Stimulated activated naive CD8-positive, alpha-beta T cell treated with anti-CD3 and anti-CD28 coated beads, Interleukin-15, Interleukin-2, amounts not matched to agents 100 ng/mL and 50 ng/mL, for 24 hours (primary cell): ENCODE measurements at regions not wholly inside any gene's neighbourhood (a gene's known extent, or its start where the extent isn't known, plus 50 kb on each side); places are given as distances from the start of the nearest gene placed in this dataset.

Source experiments
- H3K27ac Mint-ChIP-seq: one replicate; pipeline ENCODE4 v1.8.0; 2021; ENCODE audit warnings: mild to moderate bottlenecking, mixed read lengths
- H3K27me3 Mint-ChIP-seq: one replicate; pipeline ENCODE4 v1.8.0; 2021; ENCODE audit warnings: mixed read lengths
- H3K36me3 Mint-ChIP-seq: one replicate; pipeline ENCODE4 v1.8.0; 2021; ENCODE audit warnings: low read depth, mixed read lengths
- H3K4me1 Mint-ChIP-seq: one replicate; pipeline ENCODE4 v1.8.0; 2021; ENCODE audit warnings: low read depth, mixed read lengths
- H3K4me3 Mint-ChIP-seq: one replicate; pipeline ENCODE4 v1.8.0; 2021; ENCODE audit warnings: mild to moderate bottlenecking, mixed read lengths
- H3K9me3 Mint-ChIP-seq: one replicate; pipeline ENCODE4 v1.8.0; 2021; ENCODE audit warnings: mixed read lengths

DNA sequence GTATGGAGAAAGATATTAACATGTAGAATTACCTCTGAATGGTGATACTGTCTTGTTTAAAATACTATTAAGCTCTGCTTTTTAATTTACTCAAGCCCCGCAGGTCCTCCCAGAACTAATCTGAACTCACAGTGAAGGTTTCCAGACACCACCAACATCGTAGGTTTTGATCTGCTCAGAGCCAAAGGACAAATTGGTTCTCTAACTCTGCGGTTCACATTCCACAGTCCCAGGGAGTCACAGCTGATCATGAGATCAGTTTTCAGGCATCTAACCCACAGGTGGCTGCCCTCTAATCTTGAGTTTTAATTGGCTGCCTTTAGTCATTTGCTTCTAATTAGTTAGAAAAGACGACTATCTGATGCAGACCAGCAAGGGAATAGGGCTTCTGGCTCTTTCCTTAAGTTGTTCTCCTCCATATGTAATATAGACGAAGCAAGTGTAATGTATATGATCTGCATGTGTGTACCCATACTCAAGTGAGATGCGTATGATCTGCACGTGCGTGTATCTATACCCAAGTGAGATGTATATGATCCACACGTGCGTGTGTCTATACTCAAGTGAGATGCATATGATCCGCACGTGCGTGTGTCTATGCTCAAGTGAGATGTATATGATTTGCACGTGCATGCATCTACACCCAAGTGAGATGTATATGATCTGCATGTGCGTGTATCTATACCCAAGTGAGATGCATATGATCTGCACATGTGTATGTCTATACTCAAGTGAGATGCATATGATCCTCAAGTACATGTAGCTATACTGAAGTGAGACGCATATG, 331.5 kb upstream of the NPVF start:
- H3K36me3 Mint-ChIP-seq, result no peaks in the 10 kb centered on the region
- no peak overlapping the region for H3K4me3 Mint-ChIP-seq
- no peaks in the 10 kb centered on the region for H3K9me3 Mint-ChIP-seq
- H3K27me3 Mint-ChIP-seq, result no peaks in the 10 kb centered on the region
- no peak overlapping the region for H3K27ac Mint-ChIP-seq
- H3K4me1 Mint-ChIP-seq, result no peaks in the 10 kb centered on the region

DNA sequence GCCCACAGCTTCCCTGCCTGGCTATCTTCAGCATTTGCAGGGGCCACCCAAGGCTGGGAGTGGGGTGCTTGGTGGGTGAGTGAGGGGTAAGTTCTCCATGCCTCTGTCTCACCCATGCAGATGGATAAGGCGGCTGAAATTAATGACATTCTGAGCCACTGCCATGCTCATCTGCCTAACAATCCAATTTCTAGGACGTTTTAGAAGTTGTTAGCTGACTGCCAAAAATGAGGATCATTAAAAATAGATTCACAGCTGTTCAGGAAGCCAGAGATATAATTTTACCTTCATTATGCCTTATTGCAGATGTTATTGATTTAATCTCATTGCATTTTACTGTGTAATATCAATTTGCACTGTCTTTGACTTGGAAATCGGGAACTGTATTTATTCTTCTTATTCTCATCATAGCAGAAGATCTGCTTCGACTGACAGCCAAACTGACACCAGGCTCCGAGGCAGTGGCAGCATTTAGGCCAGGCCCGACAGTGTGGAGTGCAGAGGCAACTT, 334.4 kb upstream of the NPVF start:
- no peaks in the 10 kb centered on the region for H3K9me3 Mint-ChIP-seq
- no peaks in the 10 kb centered on the region for H3K27me3 Mint-ChIP-seq
- H3K4me1 Mint-ChIP-seq, result no peaks in the 10 kb centered on the region
- no peaks in the 10 kb centered on the region for H3K36me3 Mint-ChIP-seq
- H3K4me3 Mint-ChIP-seq, result no peak overlapping the region
- H3K27ac Mint-ChIP-seq, result no peak overlapping the region

DNA sequence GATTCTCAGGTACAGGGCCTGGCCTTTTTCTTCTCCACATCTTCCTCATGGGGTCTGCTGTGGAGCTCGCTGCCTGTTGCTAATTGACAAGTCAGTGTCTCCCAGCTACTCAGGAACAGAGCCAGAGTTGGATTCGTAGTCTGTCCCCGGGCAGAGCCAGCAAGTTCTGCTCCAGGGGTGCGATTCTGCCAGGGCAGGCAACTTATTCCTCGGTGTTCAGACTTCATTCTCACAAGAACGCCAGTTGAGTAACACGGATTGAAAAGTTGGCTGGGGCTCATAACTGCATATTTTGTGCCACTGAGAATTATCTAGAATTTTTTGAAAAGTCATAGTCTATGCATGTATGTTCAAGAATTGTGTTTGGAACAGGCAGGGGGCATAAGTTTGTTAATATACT, 336.7 kb upstream of the NPVF start:
- H3K27ac Mint-ChIP-seq, result no peak overlapping the region
- H3K27me3 Mint-ChIP-seq, result no peaks in the 10 kb centered on the region
- no peaks in the 10 kb centered on the region for H3K9me3 Mint-ChIP-seq
- no peaks in the 10 kb centered on the region for H3K36me3 Mint-ChIP-seq
- no peak overlapping the region for H3K4me3 Mint-ChIP-seq
- H3K4me1 Mint-ChIP-seq, result no peaks in the 10 kb centered on the region

DNA sequence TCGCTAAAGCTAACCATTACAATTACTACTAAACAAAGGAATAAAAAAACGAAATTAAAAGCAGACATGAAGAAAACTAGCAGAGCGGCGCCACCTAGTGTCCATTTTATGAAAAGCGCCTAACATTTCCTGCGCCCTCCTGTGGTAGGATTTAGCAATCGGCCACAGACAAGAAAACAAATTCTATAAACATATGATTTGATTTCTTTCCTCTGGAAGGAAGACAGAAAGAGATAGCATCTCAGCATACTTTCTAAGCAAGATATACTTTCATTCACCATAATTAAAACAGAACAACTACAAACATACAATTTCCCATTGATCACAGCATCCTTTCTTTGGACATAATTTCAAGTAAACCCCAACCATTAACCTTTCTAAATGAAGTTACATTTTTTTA, 337.7 kb upstream of the NPVF start:
- H3K4me3 Mint-ChIP-seq, result no peak overlapping the region
- no peaks in the 10 kb centered on the region for H3K27me3 Mint-ChIP-seq
- no peaks in the 10 kb centered on the region for H3K9me3 Mint-ChIP-seq
- H3K4me1 Mint-ChIP-seq, result no peaks in the 10 kb centered on the region
- no peak overlapping the region for H3K27ac Mint-ChIP-seq
- H3K36me3 Mint-ChIP-seq, result no peaks in the 10 kb centered on the region

DNA sequence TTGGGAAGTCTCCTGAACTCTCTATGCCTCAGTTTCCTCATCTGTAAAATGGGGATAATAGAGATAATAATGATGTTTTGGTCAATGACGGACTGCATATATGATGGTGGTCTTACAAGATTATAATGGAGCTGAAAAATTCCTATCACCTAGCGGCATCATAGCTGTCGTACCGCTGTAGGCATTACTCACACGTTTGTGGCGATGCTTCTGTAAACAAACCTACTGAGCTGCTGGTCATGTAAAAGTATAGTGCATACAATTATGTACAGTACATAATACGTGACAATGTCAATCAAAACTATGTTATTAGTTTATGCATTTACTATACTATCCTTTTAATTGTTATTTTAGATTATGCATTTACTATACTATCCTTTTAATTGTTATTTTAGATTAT, 339.1 kb upstream of the NPVF start:
- no peaks in the 10 kb centered on the region for H3K36me3 Mint-ChIP-seq
- H3K9me3 Mint-ChIP-seq, result no peaks in the 10 kb centered on the region
- H3K4me1 Mint-ChIP-seq, result no peaks in the 10 kb centered on the region
- H3K27ac Mint-ChIP-seq, result no peak overlapping the region
- no peak overlapping the region for H3K4me3 Mint-ChIP-seq
- no peaks in the 10 kb centered on the region for H3K27me3 Mint-ChIP-seq

DNA sequence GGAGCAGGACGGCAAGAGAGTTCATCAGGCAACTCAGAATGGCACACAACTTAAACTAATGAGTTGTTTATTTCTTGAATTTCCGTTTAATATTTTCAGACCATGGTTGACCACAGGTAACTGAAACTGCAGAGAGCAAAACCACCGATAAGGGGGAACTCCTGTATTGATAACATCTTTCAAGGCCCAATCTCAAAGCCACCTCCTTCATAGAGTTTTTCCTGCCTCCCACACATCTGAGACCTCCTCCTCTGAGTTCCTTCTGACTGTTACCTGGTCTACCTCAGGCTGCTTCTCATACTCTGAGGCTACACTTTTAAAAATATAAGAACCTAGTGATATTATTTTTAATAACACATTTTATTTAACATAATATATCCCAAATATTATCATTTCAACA, 341.5 kb upstream of the NPVF start:
- H3K27ac Mint-ChIP-seq, result no peak overlapping the region
- no peaks in the 10 kb centered on the region for H3K27me3 Mint-ChIP-seq
- no peaks in the 10 kb centered on the region for H3K4me1 Mint-ChIP-seq
- H3K4me3 Mint-ChIP-seq, result no peak overlapping the region
- no peaks in the 10 kb centered on the region for H3K36me3 Mint-ChIP-seq
- no peaks in the 10 kb centered on the region for H3K9me3 Mint-ChIP-seq

DNA sequence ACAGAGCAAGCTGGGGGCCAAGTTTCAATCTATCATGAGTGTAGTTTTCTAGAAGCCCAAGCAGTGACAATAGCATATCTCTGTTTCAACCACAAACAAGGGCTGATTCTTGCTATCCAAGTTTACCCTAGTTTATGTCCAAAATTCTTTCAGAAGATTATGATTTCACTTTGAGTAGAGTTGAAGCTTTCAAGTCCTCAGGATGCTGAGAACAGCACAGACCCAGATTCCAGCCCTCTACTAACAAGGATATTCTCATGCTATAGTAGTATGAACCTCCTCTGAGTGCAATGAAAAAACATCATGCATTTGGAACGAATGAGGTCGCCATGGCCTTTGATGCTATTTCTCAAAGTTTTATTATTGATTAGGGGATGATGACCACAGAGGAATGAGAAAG, 344.1 kb upstream of the NPVF start:
- Mint-ChIP-seq H3K4me1 (no peaks in the 10 kb centered on the region), H3K36me3 (no peaks in the 10 kb centered on the region), H3K27ac (no peak overlapping the region), H3K27me3 (no peaks in the 10 kb centered on the region), H3K4me3 (no peak overlapping the region), H3K9me3 (no peaks in the 10 kb centered on the region)

DNA sequence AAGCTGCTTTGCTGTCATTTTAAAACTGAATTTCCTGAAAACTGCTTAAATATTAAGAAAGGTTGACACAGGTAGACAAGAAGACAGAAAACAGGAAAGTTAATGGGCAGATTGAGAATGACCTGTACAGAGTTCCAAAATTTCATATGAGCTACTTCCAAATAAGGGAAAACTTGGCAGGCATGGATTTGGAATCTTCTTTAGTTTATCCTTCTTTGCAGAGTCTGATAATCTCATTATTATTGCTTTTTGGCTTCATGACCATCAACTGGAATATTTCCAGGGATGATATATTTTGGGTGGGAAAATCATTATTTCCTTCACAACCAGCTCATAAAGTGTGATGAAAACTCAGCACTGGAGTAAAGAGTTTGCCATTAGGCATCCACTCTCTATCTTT, 346.5 kb upstream of the NPVF start:
- Mint-ChIP-seq H3K4me3 (no peak overlapping the region), H3K4me1 (no peaks in the 10 kb centered on the region), H3K9me3 (no peaks in the 10 kb centered on the region), H3K27me3 (no peaks in the 10 kb centered on the region), H3K27ac (no peak overlapping the region), H3K36me3 (no peaks in the 10 kb centered on the region)

DNA sequence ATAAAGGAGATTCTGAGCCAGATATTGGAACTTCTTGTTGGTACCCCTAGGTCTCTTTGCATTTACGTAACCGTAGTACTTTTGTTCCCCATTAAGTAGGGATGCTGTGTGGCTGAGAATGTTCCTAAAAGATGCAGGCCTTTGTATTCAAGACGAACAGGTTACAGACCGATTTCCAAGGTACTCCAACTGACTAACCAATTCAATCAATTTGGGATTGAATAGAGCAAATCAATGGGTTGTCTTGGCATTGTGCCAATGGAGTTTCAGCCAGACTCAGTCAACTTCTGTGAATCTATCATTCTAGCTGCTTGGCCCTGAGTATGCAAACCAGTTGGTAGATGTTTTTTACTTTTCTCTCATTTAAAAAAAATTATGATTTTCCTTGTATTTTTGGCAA, 347.3 kb upstream of the NPVF start:
- no peak overlapping the region for H3K27ac Mint-ChIP-seq
- no peaks in the 10 kb centered on the region for H3K4me1 Mint-ChIP-seq
- no peaks in the 10 kb centered on the region for H3K36me3 Mint-ChIP-seq
- H3K27me3 Mint-ChIP-seq, result no peaks in the 10 kb centered on the region
- H3K4me3 Mint-ChIP-seq, result no peak overlapping the region
- no peaks in the 10 kb centered on the region for H3K9me3 Mint-ChIP-seq

DNA sequence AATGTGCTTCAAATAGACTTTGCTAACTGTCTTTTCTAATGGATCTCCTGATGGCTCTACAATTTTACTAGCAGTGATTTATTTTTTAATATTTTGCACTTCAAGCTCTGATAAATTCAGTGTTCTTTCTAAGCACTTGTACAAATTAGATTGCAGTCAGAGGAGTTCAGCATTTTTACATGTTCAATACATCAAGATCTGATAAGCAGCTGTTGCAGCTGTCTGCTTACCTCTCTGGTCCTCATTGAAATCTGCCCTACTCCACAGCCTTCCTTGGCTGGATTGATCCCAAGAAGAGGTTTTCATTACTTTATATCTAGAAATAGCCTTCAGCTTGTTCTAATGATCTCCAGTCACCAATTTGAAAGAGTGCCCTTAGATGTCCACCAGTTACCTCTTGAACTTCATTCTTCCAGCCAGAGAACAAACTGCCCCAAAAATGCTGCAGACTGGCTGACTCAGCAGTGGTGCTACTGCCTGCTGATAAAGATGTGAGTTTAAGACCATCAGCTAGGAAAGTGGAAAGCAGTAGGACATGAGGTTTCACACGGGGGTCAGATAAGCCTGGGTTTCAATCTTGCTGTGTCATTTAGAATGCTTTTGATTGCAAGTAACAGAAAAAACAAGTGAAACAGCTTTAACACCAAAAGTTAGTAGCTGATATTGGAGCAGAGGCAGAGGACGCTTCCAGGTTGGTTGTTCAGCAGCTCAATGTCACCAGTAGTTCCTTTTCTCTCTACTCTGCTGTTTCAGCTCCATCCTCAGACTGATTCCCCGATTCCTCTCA, 350.9 kb upstream of the NPVF start:
- Mint-ChIP-seq H3K4me3 (no peak overlapping the region), H3K27me3 (no peaks in the 10 kb centered on the region), H3K9me3 (no peaks in the 10 kb centered on the region), H3K27ac (no peak overlapping the region), H3K36me3 (no peaks in the 10 kb centered on the region), H3K4me1 (no peaks in the 10 kb centered on the region)

DNA sequence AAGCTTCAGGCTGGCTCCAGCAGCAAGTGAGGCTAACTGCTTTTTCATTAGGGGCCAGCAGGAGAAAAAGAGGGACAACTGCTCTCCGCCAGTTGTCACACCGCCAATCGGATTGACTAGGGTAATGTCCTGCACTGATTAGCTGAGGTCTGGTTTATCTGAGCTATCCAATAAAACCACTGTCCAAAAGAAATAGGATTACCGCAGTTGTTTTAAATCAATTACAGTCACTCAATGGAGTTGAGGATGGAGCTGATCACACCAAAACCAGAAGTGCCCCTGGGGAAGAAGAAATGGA, 351.4 kb upstream of the NPVF start:
- no peak overlapping the region for H3K27ac Mint-ChIP-seq
- no peaks in the 10 kb centered on the region for H3K4me1 Mint-ChIP-seq
- H3K27me3 Mint-ChIP-seq, result no peaks in the 10 kb centered on the region
- H3K4me3 Mint-ChIP-seq, result no peak overlapping the region
- H3K9me3 Mint-ChIP-seq, result no peaks in the 10 kb centered on the region
- no peaks in the 10 kb centered on the region for H3K36me3 Mint-ChIP-seq

DNA sequence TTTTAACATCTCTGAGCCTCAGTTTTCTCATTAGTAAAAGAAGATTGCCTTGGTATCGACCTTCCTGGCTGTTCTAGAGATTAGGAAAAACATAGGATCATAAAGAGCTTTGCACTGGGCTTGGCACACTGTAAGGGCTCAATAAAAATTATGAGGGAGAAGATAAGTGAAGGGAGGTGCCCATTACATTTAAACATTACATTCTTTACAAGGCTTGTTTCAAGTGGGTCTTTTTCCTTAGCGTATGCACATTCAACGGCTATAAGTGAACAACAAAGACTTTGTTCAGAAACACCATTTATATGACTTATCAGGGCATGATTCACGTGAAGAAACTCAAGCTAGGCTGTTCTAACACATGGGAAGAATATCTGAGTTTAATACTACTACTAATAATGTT, 351.9 kb upstream of the NPVF start:
- Mint-ChIP-seq H3K36me3 (no peaks in the 10 kb centered on the region), H3K4me3 (no peak overlapping the region), H3K4me1 (no peaks in the 10 kb centered on the region), H3K27me3 (no peaks in the 10 kb centered on the region), H3K9me3 (no peaks in the 10 kb centered on the region), H3K27ac (no peak overlapping the region)

DNA sequence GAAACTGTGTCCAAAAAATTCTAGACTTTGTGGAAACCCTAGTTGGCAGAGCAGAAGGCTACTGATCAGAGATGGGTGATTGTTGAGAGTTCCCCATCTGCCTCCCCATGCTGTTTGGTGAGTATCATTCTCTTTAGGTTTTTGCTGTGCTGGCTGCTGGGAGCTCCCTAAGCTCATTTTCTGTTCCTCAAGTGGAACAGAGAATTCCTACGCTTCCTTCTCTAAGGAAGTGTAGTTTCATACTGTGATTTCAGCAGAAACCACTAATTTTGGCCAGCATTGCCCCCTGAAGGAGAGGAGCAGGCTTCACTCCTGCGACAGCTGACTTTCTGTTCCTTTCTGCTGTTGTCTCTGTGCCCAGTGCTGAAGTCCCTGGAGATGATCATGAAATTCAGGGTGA, 355.3 kb upstream of the NPVF start:
- Mint-ChIP-seq H3K4me3 (no peak overlapping the region), H3K27me3 (no peaks in the 10 kb centered on the region), H3K9me3 (no peaks in the 10 kb centered on the region), H3K36me3 (no peaks in the 10 kb centered on the region), H3K4me1 (no peaks in the 10 kb centered on the region), H3K27ac (no peak overlapping the region)

DNA sequence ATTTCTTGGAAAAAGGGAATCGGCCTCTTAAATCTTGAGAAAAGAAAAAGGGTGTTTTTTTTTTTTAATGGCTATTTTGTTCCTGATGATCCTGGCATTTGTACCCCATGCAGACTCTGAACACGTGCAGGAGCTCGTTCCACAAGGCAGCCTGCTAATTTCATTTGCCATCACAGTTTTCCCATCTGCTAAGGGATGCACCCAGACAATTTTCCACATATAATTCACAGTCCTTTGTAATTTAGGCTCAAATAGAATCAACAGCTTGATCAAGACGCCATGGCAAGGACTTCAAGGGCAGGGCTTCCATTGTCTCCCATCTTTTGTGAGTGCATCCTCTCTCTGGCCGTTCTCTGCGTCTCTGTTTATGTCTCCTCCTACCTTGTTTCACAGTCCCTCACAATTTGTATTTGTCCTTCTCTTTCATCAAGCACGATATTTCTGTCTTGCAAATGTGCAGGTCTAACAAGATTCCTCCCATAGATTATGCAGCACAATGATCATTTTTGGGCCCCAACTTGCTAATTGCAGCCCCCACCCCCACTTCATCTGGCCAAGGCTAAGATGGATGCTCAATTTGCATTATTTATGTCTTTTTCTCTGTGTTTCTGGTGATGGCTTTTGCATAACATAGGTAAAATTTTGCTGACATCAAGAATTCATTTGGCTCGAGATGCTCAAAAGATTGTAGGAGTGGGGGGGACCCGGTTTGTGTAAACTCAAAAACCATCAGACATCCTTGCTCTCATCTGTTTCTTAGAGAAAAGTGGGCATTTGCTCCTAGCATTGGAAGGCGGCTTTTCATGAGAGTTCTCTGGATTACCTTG, 356.0 kb upstream of the NPVF start:
- H3K9me3 Mint-ChIP-seq, result no peaks in the 10 kb centered on the region
- no peak overlapping the region for H3K27ac Mint-ChIP-seq
- H3K36me3 Mint-ChIP-seq, result no peaks in the 10 kb centered on the region
- no peaks in the 10 kb centered on the region for H3K27me3 Mint-ChIP-seq
- no peaks in the 10 kb centered on the region for H3K4me1 Mint-ChIP-seq
- no peak overlapping the region for H3K4me3 Mint-ChIP-seq

DNA sequence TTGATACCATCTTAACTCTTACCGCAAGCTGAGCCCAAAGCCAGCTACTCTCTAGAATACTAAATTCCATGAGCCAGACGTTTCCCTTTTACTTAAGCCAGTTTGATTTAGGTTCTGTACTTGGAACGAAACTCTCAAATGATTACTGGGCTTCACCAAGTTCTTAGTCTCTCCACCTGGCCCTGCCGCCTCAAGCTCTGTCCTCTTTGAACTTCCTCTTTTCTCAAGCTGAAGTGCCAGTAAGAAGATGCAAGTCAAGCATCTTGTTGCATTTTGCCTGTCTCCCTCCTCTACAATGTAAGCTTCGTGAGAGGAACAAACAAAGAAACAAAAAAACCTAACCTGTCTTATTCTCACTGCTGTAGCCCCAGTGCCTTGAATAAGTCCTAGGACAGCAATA, 358.2 kb upstream of the NPVF start:
- Mint-ChIP-seq H3K36me3 (no peaks in the 10 kb centered on the region), H3K27ac (no peak overlapping the region), H3K9me3 (no peaks in the 10 kb centered on the region), H3K4me3 (no peak overlapping the region), H3K4me1 (no peaks in the 10 kb centered on the region), H3K27me3 (no peaks in the 10 kb centered on the region)
